Sigmoid colon (tissue), 4 donors: ENCODE measurements at regions not wholly inside any gene's neighbourhood (a gene's known extent, or its start where the extent isn't known, plus 50 kb on each side); places are given as distances from the start of the nearest gene placed in this dataset.

Experiments used
- CTCF ChIP-seq, 4 experiments: fragments of 450-650 bp in 3 of 4; fragments of 200-600 bp in 1 of 4; IDR thresholded peaks; one replicate each; pipeline ENCODE4 v1.5.1; 2016 to 2019; ENCODE audit warnings: antibody characterized with exemption in 4 of 4, mild to moderate bottlenecking in 3 of 4, moderate library complexity in 2 of 4
- EP300 ChIP-seq, 4 donors: sonication (generic); formaldehyde crosslinking; IDR thresholded peaks; one replicate each; pipeline ENCODE4 v1.6.1; 2017; ENCODE audit warnings: antibody characterized with exemption in 4 of 4
- POLR2A ChIP-seq, 2 donors: fragments of 450-650 bp; IDR thresholded peaks; one replicate each; pipeline ENCODE4 v1.6.1; 2016; ENCODE audit warnings: antibody characterized with exemption in 2 of 2, mild to moderate bottlenecking in 2 of 2, moderate library complexity in 2 of 2

GRCh38 chr3:194851254-194851653 is 165.6 kb downstream of the FAM43A start:
- TF ChIP-seq CTCF (IDR thresholded peaks at IDR 0.05) (no peak), POLR2A (IDR thresholded peaks at IDR 0.05) (no peak), EP300 (IDR thresholded peaks at IDR 0.05) (no peak)
